Esophagus (tissue), 2 donors: ENCODE measurements at regions not wholly inside any gene's neighbourhood (a gene's known extent, or its start where the extent isn't known, plus 50 kb on each side); places are given as distances from the start of the nearest gene placed in this dataset.

Source experiments
- H3K27ac ChIP-seq, 2 donors: one replicate each; pipeline ENCODE4 v1.5.1; 2013; ENCODE audit warnings: low read depth in 2 of 2, mild to moderate bottlenecking in 2 of 2, inconsistent platforms in 1 of 2, low read length in 1 of 2, moderate library complexity in 1 of 2
- H3K27me3 ChIP-seq, 2 donors: one replicate each; pipeline ENCODE4 v1.6.1; 2013; ENCODE audit warnings: low read length in 2 of 2, control low read depth in 1 of 2, mild to moderate bottlenecking in 1 of 2; ENCODE audit not compliant: insufficient read depth in 2 of 2, control insufficient read depth in 1 of 2
- H3K36me3 ChIP-seq, 2 donors: one replicate each; pipeline ENCODE4 v1.6.1; 2013; ENCODE audit warnings: low read length in 1 of 2; ENCODE audit not compliant: control insufficient read depth in 2 of 2, insufficient read depth in 2 of 2
- H3K4me1 ChIP-seq, 2 donors: one replicate each; pipeline ENCODE4 v1.6.1; 2013; ENCODE audit warnings: low read length in 1 of 2; ENCODE audit not compliant: control insufficient read depth in 2 of 2, insufficient read depth in 2 of 2
- H3K4me3 ChIP-seq, 2 donors: one replicate each; pipeline ENCODE4 v1.5.1; 2013; ENCODE audit warnings: low read length in 2 of 2, mild to moderate bottlenecking in 2 of 2, low read depth in 1 of 2, moderate library complexity in 1 of 2
- H3K9me3 ChIP-seq, 2 donors: one replicate each; pipeline ENCODE4 v1.6.1; 2013; ENCODE audit warnings: mild to moderate bottlenecking in 2 of 2, low read depth in 1 of 2, low read length in 1 of 2, moderate library complexity in 1 of 2; ENCODE audit not compliant: control insufficient read depth in 2 of 2, insufficient read depth in 1 of 2
- WGBS, 2 donors: extraction: QIAGEN DNeasy Blood & Tissue Kit; methylation state at CpG; one replicate each; pipeline ENCODE4 v1.1.7; 2013; 5-methylcytosine and 5-hydroxymethylcytosine counted together
- donor health status: healthy with polysubstance abuse.
- donor health status: Bipolar disorder and iron deficiency.

- H3K4me1 ChIP-seq = no peaks in the 10 kb centered on the region
- peaks cover 0 to 4% of the 10 kb centered on the region in 2 donors for H3K9me3 ChIP-seq
- no peak overlapping the region for H3K27ac ChIP-seq
- 81 to 85% methylated on average over 3 of the region's 3 CpGs for WGBS, 2 donors
- H3K27me3 ChIP-seq = no peaks in the 10 kb centered on the region
- H3K4me3 ChIP-seq = no peak overlapping the region
- no peaks in the 10 kb centered on the region for H3K36me3 ChIP-seq
Observed at GRCh38 chr16:9557713-9558112, 466.3 kb downstream of the HAPSTR1 start.

GRCh38 chr16:9566099-9566498 is 474.7 kb downstream of the HAPSTR1 start:
- H3K4me1 ChIP-seq = no peaks in the 10 kb centered on the region
- H3K9me3 ChIP-seq = no peaks in the 10 kb centered on the region
- H3K27me3 ChIP-seq = no peaks in the 10 kb centered on the region
- H3K27ac ChIP-seq = no peak overlapping the region
- H3K36me3 ChIP-seq = no peaks in the 10 kb centered on the region
- H3K4me3 ChIP-seq = no peak overlapping the region
- 89 to 94% methylated on average over 6 of the region's 6 CpGs for WGBS, 2 donors

GRCh38 chr16:9567666-9568065 is 476.2 kb downstream of the HAPSTR1 start:
- WGBS, 2 donors = 62 to 68% methylated on average over 7 of the region's 7 CpGs

GRCh38 chr16:9568261-9568660 is 476.8 kb downstream of the HAPSTR1 start:
- Histone ChIP-seq H3K4me1 (no peaks in the 10 kb centered on the region), H3K27me3 (no peaks in the 10 kb centered on the region), H3K9me3 (no peaks in the 10 kb centered on the region), H3K4me3 (no peak overlapping the region), H3K36me3 (no peaks in the 10 kb centered on the region), H3K27ac (no peak overlapping the region)
- WGBS, 2 donors = 83 to 87% methylated on average over 2 of the region's 2 CpGs

More at GRCh38 chr16:9567666-9568065, 476.2 kb downstream of the HAPSTR1 start:
- no peak overlapping the region for H3K4me3 ChIP-seq
- H3K27ac ChIP-seq = no peak overlapping the region
- H3K4me1 ChIP-seq = no peaks in the 10 kb centered on the region
- H3K27me3 ChIP-seq = no peaks in the 10 kb centered on the region
- no peaks in the 10 kb centered on the region for H3K9me3 ChIP-seq
- no peaks in the 10 kb centered on the region for H3K36me3 ChIP-seq

- Histone ChIP-seq H3K4me1 (no peaks in the 10 kb centered on the region), H3K27me3 (no peaks in the 10 kb centered on the region), H3K9me3 (no peaks in the 10 kb centered on the region), H3K36me3 (no peaks in the 10 kb centered on the region), H3K4me3 (no peak overlapping the region), H3K27ac (no peak overlapping the region)
- 62 to 66% methylated on average over 3 of the region's 3 CpGs for WGBS, 2 donors
Observed at GRCh38 chr16:9570521-9570920, 479.1 kb downstream of the HAPSTR1 start.

- peaks cover 4 to 5% of the 10 kb centered on the region in 2 donors for H3K9me3 ChIP-seq
- no peak overlapping the region for H3K4me3 ChIP-seq
- WGBS, 2 donors = 69 to 76% methylated on average over 7 of the region's 7 CpGs
- no peaks in the 10 kb centered on the region for H3K27me3 ChIP-seq
- no peaks in the 10 kb centered on the region for H3K4me1 ChIP-seq
- no peak overlapping the region for H3K27ac ChIP-seq
- H3K36me3 ChIP-seq = no peaks in the 10 kb centered on the region
Observed at GRCh38 chr16:9578459-9578858, 487.0 kb downstream of the HAPSTR1 start.

- WGBS, 2 donors = 66 to 73% methylated on average over 2 of the region's 2 CpGs
- Histone ChIP-seq H3K4me3 (no peak overlapping the region), H3K27me3 (no peaks in the 10 kb centered on the region), H3K4me1 (no peaks in the 10 kb centered on the region), H3K27ac (no peak overlapping the region), H3K9me3 (peaks cover 4 to 5% of the 10 kb centered on the region in 2 donors), H3K36me3 (no peaks in the 10 kb centered on the region)
Observed at GRCh38 chr16:9580025-9580424, 488.6 kb downstream of the HAPSTR1 start.

- Histone ChIP-seq H3K27me3 (no peaks in the 10 kb centered on the region), H3K4me1 (no peaks in the 10 kb centered on the region), H3K27ac (no peak overlapping the region), H3K36me3 (no peaks in the 10 kb centered on the region), H3K4me3 (no peak overlapping the region), H3K9me3 (no peaks in the 10 kb centered on the region)
- WGBS, 2 donors = 43 to 52% methylated on average over 1 of the region's 1 CpG
Observed at GRCh38 chr16:9593440-9593839, 502.0 kb downstream of the HAPSTR1 start.

GRCh38 chr16:9594047-9594446 is 502.6 kb downstream of the HAPSTR1 start:
- H3K27me3 ChIP-seq = no peaks in the 10 kb centered on the region
- WGBS, 2 donors = 78 to 82% methylated on average over 2 of the region's 2 CpGs
- no peak overlapping the region for H3K27ac ChIP-seq
- H3K36me3 ChIP-seq = no peaks in the 10 kb centered on the region
- H3K4me3 ChIP-seq = no peak overlapping the region
- no peaks in the 10 kb centered on the region for H3K9me3 ChIP-seq
- no peaks in the 10 kb centered on the region for H3K4me1 ChIP-seq

GRCh38 chr16:9594946-9595345 is 503.5 kb downstream of the HAPSTR1 start:
- Histone ChIP-seq H3K27ac (no peak overlapping the region), H3K4me1 (no peaks in the 10 kb centered on the region), H3K36me3 (no peaks in the 10 kb centered on the region), H3K27me3 (no peaks in the 10 kb centered on the region), H3K9me3 (no peaks in the 10 kb centered on the region), H3K4me3 (no peak overlapping the region)
- 58 to 73% methylated on average over 2 of the region's 2 CpGs for WGBS, 2 donors
